A549 (cell line): ENCODE measurements at regions not wholly inside any gene's neighbourhood (a gene's known extent, or its start where the extent isn't known, plus 50 kb on each side); places are given as distances from the start of the nearest gene placed in this dataset.

Experiments used
- CTCF ChIP-seq: fragments of >200 bp; sonication (Bioruptor Twin); formaldehyde crosslinking; IDR thresholded peaks from 3 replicates; pipeline ENCODE4 v1.5.1; 2016
- TF ChIP-seq, protein P1 (sequence below): fragments of >200 bp; sonication (Bioruptor Twin); formaldehyde crosslinking; IDR thresholded peaks from 2 replicates; pipeline ENCODE4 v1.6.1; 2016
- TF ChIP-seq, protein P2 (sequence below): fragments of 450-650 bp; IDR thresholded peaks from 2 replicates; pipeline ENCODE4 v1.6.1; 2014; ENCODE audit warnings: antibody characterized with exemption

- TF ChIP-seq CTCF = no peak
- TF ChIP-seq, protein P1, sequence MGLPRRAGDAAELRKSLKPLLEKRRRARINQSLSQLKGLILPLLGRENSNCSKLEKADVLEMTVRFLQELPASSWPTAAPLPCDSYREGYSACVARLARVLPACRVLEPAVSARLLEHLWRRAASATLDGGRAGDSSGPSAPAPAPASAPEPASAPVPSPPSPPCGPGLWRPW = no peak
- TF ChIP-seq, protein P2, sequence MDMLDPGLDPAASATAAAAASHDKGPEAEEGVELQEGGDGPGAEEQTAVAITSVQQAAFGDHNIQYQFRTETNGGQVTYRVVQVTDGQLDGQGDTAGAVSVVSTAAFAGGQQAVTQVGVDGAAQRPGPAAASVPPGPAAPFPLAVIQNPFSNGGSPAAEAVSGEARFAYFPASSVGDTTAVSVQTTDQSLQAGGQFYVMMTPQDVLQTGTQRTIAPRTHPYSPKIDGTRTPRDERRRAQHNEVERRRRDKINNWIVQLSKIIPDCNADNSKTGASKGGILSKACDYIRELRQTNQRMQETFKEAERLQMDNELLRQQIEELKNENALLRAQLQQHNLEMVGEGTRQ = no peak
Measured at GRCh38 chr10:78397786-78398185, 364.1 kb downstream of the RPS24 start.
